ENCODE measurements at regions not wholly inside any gene's neighbourhood (a gene's known extent, or its start where the extent isn't known, plus 50 kb on each side); places are given as distances from the start of the nearest gene placed in this dataset.
A peak's percentile ranks its signal among the peaks of the same experiment; 100 is the strongest.

DNA sequence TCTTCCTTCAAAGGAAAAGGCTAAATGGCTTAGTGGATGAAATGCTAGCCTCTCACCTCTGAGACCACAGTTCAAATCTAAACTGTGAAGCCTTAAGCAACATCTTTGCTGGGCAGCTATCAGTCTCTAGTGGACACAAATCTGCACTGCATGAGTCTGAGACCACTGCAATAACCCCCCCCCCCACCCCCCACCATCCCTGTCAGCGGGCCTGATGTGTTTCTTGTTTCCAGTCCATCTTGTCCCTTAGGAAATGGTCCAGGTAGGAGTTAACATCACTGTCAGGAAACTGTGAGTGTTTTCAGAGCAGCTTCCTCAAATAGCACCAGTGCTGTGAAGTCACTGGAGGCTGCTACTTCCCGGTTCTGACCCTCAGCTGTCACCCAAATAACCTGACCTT is 140.6 kb upstream of the TMCO5A start:
- no peak for DNase-seq

DNA sequence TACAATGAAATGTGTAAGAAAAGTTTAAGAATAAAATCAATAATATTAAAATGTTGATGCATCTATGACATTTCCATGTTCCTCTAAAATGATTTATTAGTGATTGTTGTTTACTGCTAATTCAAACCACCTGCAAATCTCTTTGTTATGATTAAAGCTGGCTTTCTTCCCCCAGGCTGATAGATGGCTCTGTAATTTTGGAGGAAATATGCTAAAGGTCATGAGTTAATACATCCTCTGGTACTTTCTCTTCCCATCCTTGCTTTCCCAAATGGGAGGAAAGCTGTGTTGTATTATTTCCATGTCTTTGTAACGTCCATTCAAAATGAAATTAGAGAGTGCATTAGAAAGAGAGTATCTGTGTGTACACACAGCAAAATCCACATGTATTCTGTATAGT is 139.5 kb upstream of the TMCO5A start:
- DNase-seq, result no peak

DNA sequence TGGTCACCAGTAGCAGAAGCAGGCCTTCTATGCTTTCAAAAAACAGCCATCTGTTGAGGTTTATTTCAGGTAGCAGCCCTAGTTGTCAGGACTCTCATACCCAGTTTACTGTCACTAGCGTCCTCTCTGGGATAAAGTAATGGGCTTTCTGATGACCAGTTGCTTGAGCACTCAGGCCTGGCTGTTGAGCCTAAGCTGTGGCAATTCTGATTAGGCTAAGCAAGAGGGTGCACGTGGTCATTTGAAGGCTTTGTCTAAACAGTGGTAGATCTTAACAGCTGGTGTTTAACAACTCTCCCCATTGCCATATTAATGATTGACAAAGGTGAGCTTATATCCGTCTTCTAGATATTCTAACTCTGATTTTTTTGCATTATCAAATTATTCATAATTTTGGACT is 132.9 kb upstream of the TMCO5A start:
- DNase-seq, result no peak

DNA sequence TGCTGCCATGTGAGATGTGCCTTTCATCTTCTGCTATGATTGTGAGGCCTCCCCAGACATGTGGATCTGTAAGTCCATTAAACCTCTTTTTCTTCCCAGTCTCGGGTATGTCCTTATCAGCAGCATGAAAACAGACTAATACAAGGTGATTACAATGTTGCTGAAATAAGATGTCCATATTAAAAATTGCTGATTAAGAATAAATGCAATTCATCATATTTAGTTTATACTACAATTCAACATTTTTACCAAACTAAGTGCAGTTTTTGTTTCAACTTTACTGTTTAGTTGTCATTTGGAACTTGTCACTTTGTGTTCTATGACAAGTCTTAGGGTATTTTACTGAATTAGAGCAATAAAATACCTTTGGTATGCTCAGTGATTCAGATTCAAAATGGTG is 127.6 kb upstream of the TMCO5A start:
- no peak for DNase-seq

DNA sequence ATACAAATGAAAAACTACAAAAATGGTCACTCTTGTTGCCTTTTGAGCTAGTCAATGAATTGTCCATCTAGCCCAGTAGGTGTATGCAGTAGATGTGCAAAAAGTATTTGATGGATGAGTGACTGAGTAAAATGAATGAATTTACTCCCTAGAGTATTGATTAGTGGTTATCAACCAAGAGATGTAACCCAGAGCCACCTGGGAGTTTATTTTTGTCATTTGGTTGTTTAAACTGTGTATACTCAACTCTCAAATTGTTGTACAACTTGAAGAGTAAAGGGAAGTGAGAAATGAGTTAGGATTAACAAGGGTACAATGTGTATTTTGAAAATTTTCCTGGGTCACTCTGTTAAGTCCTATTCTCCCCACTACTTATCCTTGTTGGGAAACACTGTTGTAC is 124.1 kb upstream of the TMCO5A start:
- DNase-seq, result no peak

DNA sequence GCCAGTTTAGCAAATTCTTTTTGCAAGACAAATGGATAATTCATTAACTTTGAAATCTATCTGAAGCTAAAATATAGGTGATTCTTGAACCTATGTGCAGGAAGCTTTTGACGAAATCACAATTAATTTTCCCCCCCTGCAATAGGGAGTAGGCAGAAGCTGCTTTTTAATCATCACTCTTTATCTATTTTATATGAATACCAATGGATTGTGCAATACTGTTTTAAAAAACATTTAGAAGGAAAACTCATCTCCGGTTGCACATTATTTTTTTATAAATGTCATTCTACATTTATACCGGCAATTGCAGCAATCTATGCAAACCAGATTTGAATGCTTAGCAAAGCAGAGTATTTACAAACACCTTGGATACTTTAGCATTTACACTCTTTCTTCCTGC is 121.1 kb upstream of the TMCO5A start:
- DNase-seq, result no peak

DNA sequence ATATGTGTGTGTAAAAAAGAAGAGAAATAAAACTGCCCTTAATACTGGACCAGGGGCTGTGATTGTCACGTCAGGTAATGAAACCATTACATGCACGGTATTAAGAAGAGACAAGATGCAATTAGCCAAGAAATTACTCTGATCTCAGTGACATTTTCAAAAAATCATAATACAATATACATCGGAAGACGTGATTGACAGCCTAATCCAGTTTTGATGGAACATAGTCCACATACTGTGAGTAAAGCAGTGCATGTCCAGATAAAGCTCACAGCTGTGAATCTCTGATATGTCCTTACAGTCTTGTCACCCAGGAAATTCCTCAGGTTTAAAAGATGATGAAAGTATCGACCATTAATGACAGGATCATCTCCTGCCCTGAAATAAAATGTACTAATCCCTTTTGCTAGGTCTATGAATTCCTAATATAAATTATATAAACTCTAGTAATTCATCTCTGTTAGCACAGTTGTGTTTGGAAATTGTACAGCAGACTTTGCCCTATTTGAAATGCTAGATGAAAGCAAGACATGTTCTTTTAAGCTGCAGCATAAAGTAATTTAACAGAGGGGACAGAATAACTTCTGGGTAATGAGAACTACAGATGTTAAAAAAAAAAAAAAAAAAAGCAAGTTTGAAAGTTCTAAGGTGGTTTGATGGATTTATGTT is 119.5 kb upstream of the TMCO5A start:
- no peak for DNase-seq

DNA sequence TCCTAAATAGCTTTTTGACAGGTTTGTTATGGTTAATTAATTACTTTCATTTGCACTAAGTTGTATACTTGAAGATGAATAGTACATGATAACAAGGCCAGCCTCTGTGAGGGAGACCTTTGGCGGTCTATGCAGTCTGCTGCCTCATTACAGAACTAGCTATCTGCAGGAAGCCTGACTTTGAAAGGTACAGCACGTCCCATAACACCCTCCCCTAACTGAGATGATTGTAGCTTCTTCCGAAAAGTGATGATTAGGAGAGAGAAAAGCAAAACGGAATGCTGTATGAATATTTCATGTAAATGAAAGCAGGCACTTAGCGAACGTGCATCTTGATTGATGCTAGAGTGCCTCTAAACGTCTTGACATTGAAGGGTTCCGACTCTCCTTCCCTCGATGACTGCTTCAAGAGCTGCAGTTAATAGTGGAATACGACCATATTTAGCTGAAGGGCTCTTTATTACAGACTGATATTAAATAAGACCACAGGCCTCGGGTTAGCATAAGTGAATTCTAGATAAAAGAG is 116.2 kb upstream of the TMCO5A start:
- DNase-seq, result no peak

DNA sequence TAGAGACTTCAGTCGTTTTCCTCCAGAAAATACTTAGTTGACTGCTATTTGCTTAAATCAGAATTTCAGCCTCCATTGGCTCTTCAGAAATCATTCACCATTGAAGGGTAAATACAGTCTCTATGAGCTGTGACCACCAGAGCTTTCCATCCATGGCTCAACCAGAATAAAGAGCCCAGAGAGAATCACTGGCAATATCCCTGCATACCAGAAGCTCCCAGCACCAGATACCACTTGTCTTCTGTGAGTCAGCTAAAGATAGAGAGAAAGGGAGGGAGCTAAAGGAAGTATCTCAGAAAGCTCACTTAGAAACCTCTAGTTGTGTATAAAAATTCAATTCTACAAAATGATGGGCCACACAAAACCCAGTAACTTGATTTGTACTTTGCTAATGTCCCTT is 115.2 kb upstream of the TMCO5A start:
- no peak for DNase-seq

DNA sequence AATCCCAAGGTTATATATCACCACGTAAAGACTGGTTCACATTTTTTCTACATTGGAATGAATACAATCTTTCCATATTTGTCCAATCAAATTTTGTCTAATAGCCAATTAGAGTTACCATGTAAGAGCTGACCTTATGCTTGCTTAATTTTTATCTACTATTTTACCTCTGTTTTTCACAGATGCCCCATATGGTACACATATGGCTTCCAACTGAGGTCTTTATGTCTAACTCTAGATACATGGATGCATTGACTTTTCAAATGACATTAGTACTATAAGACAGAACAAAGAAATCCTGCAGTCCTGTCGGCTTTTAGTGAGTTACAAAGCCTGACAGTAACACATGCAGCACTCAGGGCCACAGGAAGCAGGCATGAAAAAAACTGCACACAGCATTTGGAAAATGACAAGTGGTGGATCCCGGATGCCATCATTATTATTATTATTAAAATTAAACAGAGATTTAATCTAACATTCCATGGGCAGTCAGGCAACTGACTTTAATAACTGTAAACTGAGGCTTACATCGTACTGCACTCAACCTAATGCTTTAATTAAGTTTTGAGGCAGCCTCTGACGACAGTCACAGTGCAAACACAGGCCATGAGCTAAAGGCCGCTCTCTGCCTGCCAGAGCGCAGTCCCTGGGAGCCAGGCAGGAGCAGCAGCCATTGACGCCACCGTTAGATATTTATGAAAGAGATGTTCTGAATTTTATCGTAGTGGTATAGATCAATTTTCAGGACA is 113.9 kb upstream of the TMCO5A start:
- no peak for DNase-seq

DNA sequence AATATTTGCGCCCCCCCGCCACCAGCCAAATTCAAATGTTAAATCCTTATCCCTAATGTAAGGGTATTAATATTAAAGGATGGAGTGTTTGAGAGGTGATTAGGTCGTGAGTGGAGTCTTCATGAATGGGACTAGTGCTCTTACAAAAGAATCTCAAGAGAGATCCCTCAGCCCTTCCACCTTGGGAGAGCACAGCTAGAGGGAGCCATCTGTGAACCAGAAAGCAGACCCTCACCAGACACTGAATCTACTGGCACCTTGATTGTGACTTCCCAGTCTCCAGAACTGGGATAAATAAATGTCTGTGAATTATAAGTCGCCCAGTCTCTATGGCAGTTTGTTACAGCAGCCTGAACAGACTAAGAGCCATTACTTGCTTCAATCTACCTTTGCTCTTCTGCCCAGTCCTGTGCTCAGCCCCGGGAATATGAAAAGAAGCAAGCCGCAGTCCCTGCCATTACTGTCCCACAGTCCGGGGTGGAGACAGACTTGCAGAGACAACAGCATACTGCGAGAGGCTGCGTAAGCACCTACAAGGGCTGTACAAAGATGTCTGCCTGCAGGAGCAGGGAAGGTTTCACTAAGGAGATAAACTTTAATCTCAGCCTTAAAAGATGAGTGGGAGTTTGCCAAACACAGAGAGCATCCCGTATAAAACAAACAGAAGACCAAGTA is 110.7 kb upstream of the TMCO5A start:
- no peak for DNase-seq

DNA sequence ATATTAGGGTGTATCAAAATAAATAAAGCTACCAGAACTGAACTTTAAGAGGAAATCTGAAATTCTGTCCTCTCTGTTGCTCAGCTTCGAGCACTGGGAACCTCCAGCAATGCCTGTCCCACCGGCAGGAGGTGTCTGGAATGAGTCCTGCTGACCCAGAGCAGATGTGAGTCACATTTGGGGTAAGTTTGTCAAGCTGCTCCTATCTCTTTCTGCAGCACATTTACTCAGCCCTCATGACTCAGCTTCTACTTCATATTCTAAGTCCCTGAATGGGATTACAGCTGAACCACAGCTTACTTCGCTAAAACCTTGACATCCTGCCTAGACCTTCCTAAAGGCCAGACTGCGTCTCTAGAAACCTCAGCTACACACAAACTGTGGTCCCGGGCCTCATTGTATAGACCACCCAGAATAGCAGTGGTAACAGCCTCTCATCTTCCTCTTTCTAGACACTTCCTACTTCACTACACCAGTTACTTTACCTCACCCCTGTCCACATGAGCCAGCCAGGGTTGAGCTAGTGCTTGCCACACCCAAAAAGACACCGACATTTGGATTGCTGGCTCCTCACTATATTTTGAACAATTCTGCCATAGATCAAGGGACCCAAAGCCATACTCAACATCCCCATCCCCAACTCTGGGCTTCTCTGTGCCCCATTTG is 109.6 kb upstream of the TMCO5A start:
- DNase-seq, result peak; percentile 62 to 78 (median 72)

DNA sequence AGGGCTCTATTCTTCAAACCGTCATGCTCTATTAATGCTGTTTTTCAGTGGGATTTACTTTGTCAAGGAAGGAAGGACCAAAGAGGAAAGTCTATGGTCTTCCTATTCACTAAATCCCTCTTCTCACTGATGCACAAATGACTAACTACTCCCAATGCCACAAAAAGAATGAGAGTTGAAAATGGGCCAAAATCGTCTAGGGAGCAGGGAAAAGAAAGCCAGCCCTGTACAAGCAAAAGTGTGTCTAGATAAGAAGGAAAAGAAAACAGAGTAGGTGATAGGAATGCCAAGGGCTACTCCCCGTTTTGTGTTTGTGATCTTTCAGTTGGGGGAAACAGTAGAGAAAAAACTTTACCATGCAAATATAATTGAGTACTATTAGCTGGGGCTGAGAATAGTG is 97.2 kb upstream of the TMCO5A start:
- DNase-seq, result no peak

DNA sequence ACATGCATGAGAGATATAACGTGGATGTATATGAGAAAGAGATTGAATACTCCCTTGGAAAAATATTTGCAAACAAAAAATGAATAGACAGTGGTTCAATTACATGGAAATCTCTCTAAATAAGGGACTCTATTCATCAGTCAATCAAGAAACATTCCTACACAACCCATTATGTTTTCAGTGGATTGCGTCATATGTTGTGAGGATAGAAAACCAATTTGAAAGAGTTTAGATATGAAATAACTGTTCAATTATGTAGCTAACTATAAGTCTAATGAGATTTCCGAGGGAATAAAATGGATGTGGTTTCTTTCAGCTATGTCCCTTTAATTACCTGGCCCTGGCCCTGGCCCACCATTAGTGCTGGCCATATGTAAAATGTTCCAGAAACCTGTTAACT is 86.7 kb upstream of the TMCO5A start:
- no peak for DNase-seq

DNA sequence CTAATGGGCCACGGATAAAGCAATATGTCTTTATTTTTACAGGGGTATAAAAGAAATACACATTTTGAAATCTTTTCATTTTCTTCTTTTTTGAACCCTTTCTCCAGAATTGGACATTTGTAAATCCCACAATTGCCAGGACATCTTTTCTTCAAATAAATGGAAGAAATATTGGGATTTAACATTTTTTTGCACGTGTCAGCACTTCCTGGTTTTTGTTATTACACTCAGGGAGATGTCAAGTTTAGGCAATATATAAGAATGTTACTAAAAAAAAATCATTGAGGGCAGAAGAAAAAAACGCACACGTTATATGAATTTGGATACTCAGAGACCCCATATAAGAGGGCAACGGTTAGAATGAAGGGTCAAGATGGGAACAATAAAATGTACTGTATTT is 78.3 kb upstream of the TMCO5A start:
- no peak for DNase-seq

DNA sequence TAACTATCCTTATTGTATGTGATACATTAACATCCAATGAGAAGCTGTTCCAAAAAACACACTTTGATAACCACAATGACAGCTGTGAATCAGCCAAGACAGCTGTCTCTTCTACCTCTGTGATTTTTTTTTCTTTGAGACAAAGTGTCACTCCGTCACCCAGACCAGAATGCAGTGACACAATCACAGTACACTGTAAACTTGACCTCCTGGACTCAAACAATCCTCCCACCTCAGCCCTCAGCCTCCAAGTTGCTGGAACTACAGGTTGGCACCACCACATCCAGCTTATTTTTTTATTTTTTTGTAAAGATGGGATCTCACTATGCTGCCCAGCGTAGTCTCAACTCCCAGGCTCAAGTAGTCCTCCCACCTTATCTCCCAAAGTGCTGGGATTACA is 73.5 kb upstream of the TMCO5A start:
- no peak for DNase-seq

DNA sequence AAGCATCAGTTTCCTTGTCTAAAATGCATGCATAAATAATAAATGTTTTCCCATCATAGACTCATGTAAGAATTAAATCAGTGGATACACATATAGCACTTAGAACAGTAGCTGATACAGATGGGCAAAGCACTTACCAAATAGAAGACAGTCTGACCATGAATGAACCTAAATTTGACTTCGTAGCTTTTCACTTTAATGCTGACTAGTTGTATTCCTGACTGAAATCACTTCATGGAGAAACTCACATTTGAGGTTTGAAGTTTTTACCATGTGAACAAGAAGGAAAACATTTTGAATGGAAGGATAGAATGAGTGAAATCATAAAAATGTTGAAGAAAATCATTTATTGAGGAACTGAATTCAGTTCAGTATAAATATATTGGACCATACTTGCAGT is 68.8 kb upstream of the TMCO5A start:
- no peak for DNase-seq

DNA sequence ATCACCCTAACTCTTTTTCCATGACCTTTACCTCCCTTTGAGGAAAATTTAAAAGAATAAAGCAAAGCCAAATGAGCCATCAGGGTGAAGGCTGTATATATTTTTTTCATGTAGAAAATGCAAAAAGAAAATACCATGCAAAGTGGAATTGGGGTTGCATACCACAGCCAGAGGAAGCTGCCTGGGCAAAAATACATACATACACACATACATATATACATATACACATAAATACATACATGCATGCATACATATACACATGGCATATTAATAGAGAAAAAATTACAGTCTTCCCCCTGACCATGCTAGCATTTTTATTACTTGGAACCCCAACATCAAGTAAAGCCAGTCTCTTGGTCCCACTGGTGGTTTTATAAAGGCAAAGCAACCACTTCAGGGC is 63.7 kb upstream of the TMCO5A start:
- no peak for DNase-seq

DNA sequence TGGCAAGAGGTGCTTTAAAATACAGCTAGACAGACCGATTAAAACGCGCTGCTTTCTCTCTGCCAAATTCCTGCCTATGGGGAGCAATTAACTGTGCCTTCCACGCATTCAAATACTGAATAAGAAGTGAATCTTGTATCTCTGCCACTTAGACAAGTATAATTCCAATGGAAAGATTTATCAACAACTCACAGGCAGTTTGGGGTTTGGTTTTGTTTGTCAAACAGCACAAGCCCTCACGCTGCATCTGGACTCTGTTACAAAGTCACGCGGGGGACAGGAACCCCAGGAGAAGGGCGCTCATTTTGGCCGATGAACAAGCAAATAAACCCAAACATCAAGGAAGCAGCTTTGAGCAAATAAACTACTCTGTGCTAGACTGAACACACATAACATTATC is 61.8 kb upstream of the TMCO5A start:
- DNase-seq, result no peak

DNA sequence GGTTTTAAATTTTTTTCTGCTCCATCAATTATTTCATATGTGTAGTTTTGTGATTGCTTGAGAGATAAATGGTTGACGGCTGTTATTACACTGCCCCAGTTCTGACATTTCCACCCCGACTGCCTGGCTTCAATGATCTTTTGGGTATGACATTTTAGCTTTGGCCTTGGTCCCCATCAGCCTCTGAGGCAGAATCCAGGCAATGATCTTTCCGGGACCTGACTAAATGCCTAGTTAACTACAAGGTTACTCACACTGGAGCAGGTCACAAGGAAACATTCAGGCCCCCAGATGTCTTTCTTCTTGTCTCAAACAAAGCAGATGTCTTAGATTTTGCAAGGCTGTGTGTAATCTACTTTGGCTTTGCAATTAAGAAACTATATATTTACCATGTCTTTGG is 61.1 kb upstream of the TMCO5A start:
- DNase-seq, result no peak

DNA sequence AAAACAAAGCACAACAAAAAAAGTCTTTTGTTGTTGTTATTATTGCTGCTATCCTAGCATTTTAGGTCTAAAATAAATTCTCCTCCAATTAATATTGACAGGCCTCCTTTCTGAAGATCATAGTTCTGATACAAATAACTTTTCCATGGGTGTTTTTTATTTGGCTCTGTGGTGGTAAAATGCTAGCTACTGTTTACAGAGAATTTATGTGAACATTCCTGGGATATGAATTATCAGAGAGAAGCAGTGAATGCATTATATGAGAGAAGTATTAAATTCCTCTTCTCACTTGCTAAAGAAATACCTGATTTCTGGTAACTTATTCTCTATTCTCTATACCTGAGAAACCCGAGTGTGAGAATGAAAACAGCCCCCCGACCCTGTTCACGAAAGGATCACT is 57.5 kb upstream of the TMCO5A start:
- no peak for DNase-seq

DNA sequence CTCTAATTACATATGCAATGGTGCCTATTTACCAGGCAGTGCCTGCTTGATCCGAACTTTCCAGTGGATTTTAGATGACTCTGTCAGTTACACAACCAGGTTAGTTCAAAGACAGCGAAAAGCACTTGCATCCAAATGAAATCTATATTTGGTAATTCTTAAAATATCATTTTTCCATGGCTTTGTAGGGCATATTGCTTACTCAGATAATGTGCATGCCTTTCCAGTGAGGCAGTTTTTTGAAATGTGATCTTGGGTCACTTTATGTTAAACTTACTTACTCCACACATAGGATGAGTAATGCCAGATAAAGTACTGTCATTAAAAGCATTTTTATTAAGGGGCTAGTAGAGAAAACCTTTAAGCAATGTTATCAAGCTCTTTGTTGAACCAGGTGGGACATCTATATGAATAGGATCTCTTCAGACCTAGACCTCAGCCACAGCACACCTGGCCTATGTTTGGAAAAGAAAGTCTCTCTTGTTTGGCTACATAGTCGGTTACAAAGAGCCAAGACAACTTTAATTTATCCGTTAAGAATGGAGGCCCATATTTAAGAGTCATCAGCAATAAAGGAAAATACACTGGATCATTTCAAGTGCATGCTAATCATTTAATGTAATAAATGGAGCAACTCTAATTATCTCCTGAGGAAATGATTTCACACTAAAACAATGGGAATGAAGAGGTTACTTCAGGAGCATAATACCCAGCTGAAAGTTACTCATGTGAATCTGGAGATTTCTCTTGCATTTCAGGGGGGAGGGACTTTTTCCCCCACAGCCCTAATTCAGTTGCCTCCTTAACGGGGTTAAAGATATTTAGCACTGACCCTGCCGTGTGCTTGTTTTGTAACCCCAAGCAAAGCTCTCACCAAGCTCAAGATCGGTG is 56.3 kb upstream of the TMCO5A start:
- no peak for DNase-seq
